A673 (cell line): ENCODE measurements at regions not wholly inside any gene's neighbourhood (a gene's known extent, or its start where the extent isn't known, plus 50 kb on each side); places are given as distances from the start of the nearest gene placed in this dataset.

Experiments
- BruUV-seq: library from RNA; stranded (reverse); fragments of 400-500 nt; replicated peaks from 2 replicates; lab custom pipeline; 2021; lab: Mats Ljungman, UMichigan
- CTCF ChIA-PET: fragments of 300-600 bp; sonication (Branson Sonifier 250); formaldehyde crosslinking; loops from one replicate; lab custom pipeline; 2022; ENCODE audit warnings: antibody characterized with exemption; lab: Charles Lee
- POLR2A ChIA-PET: fragments of 300-600 bp; sonication (Branson Sonifier 250); formaldehyde crosslinking; loops from one replicate; lab custom pipeline; 2022; ENCODE audit warnings: antibody characterized with exemption; ENCODE audit not compliant: low non-redundant PET; lab: Charles Lee
- DNase-seq: peaks from one replicate; pipeline ENCODE4 v3.0.0-alpha.2; 2015; ENCODE audit warnings: low spot score
- H3K27ac ChIP-seq: fragments of 200-600 bp; sonication (generic); 2 replicates; pipeline ENCODE4 v1.5.1; 2016; ENCODE audit warnings: mixed run types, low read depth, mild to moderate bottlenecking, mixed read lengths, antibody characterized with exemption, low read length; ENCODE audit not compliant: poor library complexity, severe bottlenecking
- H3K27me3 ChIP-seq: fragments of 200-600 bp; sonication (generic); replicated peaks from 2 replicates; pipeline ENCODE4 v1.6.1; 2017; ENCODE audit warnings: mixed run types, low read depth, mild to moderate bottlenecking, mixed read lengths, antibody characterized with exemption, low read length; ENCODE audit not compliant: insufficient read depth, poor library complexity
- H3K36me3 ChIP-seq: fragments of 200-600 bp; sonication (generic); 2 replicates; pipeline ENCODE4 v1.6.1; 2016; ENCODE audit warnings: mixed run types, mild to moderate bottlenecking, mixed read lengths, antibody characterized with exemption, low read length; ENCODE audit not compliant: insufficient read depth, poor library complexity, severe bottlenecking
- H3K4me1 ChIP-seq: fragments of 200-600 bp; sonication (generic); 2 replicates; pipeline ENCODE4 v1.6.1; 2017; ENCODE audit warnings: mixed run types, mild to moderate bottlenecking, mixed read lengths, antibody characterized with exemption, low read length; ENCODE audit not compliant: insufficient read depth, poor library complexity, severe bottlenecking
- H3K4me3 ChIP-seq: fragments of 200-600 bp; sonication (generic); 2 replicates; pipeline ENCODE4 v1.5.1; 2016; ENCODE audit warnings: low read depth, mixed run types, mild to moderate bottlenecking, mixed read lengths, low read length; ENCODE audit not compliant: poor library complexity, severe bottlenecking
- H3K9me3 ChIP-seq: fragments of 200-600 bp; sonication (generic); 2 replicates; pipeline ENCODE4 v1.6.1; 2016; ENCODE audit warnings: mixed run types, low read depth, mild to moderate bottlenecking, mixed read lengths, antibody characterized with exemption, low read length; ENCODE audit not compliant: poor library complexity, severe bottlenecking
- CTCF ChIP-seq: fragments of 300-800, 200-600 bp; sonication (generic); conservative IDR thresholded peaks from 2 replicates; pipeline ENCODE4 v1.5.1; 2017; ENCODE audit warnings: low read depth, mild to moderate bottlenecking, antibody characterized with exemption, low read length, moderate library complexity, mixed read lengths
- EZH2 ChIP-seq: fragments of 200-600 bp; sonication (generic); IDR thresholded peaks from 2 replicates; pipeline ENCODE4 v1.6.1; 2017; ENCODE audit warnings: borderline replicate concordance, low read depth, mild to moderate bottlenecking, mixed read lengths, antibody characterized with exemption, low read length; ENCODE audit not compliant: poor library complexity, severe bottlenecking
- intact Hi-C: fragments of 100-400 bp; cut with micrococcal nuclease; formaldehyde crosslinking; loops from one replicate; pipeline ENCODE4 v1.10.0; 2022; ENCODE audit not compliant: unreplicated experiment

GRCh38 chr12:115000038-115000437, 316.1 kb upstream of the TBX3 start:
- ChIA-PET POLR2A (no interaction called here), CTCF (no interaction called here)
- Histone ChIP-seq H3K4me1 (no peaks in the 10 kb centered on the region), H3K27me3 (no peaks in the 10 kb centered on the region), H3K27ac (no peak overlapping the region), H3K4me3 (no peak overlapping the region), H3K36me3 (no peaks in the 10 kb centered on the region), H3K9me3 (peaks cover 15% of the 10 kb centered on the region)
- no peak for DNase-seq
- intact Hi-C loops: no loop called here
- no peak for TF ChIP-seq EZH2
- no peak for TF ChIP-seq CTCF
- no TSS peak for BruUV-seq

- CTCF ChIA-PET: no interaction called here
- BruUV-seq: no TSS peak
- no peaks in the 10 kb centered on the region for H3K36me3 ChIP-seq
- TF ChIP-seq CTCF: no peak
- TF ChIP-seq EZH2: no peak
- no peaks in the 10 kb centered on the region for H3K27me3 ChIP-seq
- no peaks in the 10 kb centered on the region for H3K4me1 ChIP-seq
- DNase-seq: no peak
- POLR2A ChIA-PET: no interaction called here
- H3K27ac ChIP-seq: no peak overlapping the region
- H3K9me3 ChIP-seq: peaks cover 19% of the 10 kb centered on the region
- H3K4me3 ChIP-seq: no peak overlapping the region
- intact Hi-C loops: no loop called here
These were observed 314.8 kb upstream of the TBX3 start for GRCh38 chr12:114998750-114999128.

GRCh38 chr12:114998118-114998749, 314.3 kb upstream of the TBX3 start:
- Histone ChIP-seq H3K27me3 (no peaks in the 10 kb centered on the region), H3K36me3 (no peaks in the 10 kb centered on the region), H3K4me3 (no peak overlapping the region), H3K9me3 (peaks cover 19% of the 10 kb centered on the region), H3K27ac (no peak overlapping the region), H3K4me1 (no peaks in the 10 kb centered on the region)
- ChIA-PET POLR2A (no interaction called here), CTCF (no interaction called here)
- no peak for DNase-seq
- intact Hi-C loops: no loop called here
- TF ChIP-seq CTCF (no peak), EZH2 (no peak)
- no TSS peak for BruUV-seq
